K562 (cell line): ENCODE measurements at regions not wholly inside any gene's neighbourhood (a gene's known extent, or its start where the extent isn't known, plus 50 kb on each side); places are given as distances from the start of the nearest gene placed in this dataset.

Experiments used
- CREB1 ChIP-seq, 2 experiments: sonication (generic) in 1 of 2; formaldehyde crosslinking in 1 of 2; IDR thresholded peaks; 2 replicates each; pipeline versions ENCODE4 v1.6.1 to v1.8.0; 2012 to 2022; ENCODE audit warnings: inconsistent platforms in 1 of 2, mild to moderate bottlenecking in 1 of 2, missing genetic modification reagents in 1 of 2, moderate library complexity in 1 of 2
- CTCF ChIP-seq, 3 experiments: IDR thresholded peaks in 2 of 3; conservative IDR thresholded peaks in 1 of 3; 2 replicates each; pipeline ENCODE4 v1.5.1; 2011 to 2012; ENCODE audit warnings: low read length in 3 of 3, mild to moderate bottlenecking in 3 of 3, control low read depth in 2 of 3, improper control_type of control experiment in 1 of 3, inconsistent platforms in 1 of 3, low read depth in 1 of 3, mixed read lengths in 1 of 3, moderate library complexity in 1 of 3; ENCODE audit not compliant: insufficient read depth in 2 of 3
- RNF219 ChIP-seq: fragments of 250-450 bp; sonication (Bioruptor Pico); IDR thresholded peaks from 2 replicates; pipeline ENCODE4 v1.5.0; 2022; ENCODE audit warnings: mild to moderate bottlenecking

GRCh38 chr13:47008318-47008717 lies 111.5 kb upstream of the HTR2A start:
- TF ChIP-seq CREB1 (IDR thresholded peaks at IDR 0.05) (no peak), CREB1 (CRISPR knock-in tag; IDR thresholded peaks at IDR 0.05) (no peak), CTCF (IDR thresholded peaks at IDR 0.05 in 2 of 3, conservative IDR thresholded peaks at IDR 0.05 in 1 of 3; ENCODE audit: insufficient read depth in 2 of 3, low read depth in 1 of 3, low read length in 3 of 3) (no peak), RNF219 (CRISPR knock-in tag) (no peak)
